ENCODE measurements at regions not wholly inside any gene's neighbourhood (a gene's known extent, or its start where the extent isn't known, plus 50 kb on each side); places are given as distances from the start of the nearest gene placed in this dataset.

- Histone ChIP-seq H3K9me3 (ENCODE audit: low read depth, low read length) (no peaks in the 10 kb centered on the region), H2AFZ (ENCODE audit: low read length) (no peak overlapping the region), H3K36me3 (ENCODE audit: insufficient read depth, low read length) (no peaks in the 10 kb centered on the region), H3K27me3 (ENCODE audit: insufficient read depth, low read length) (no peaks in the 10 kb centered on the region), H3K79me2 (ENCODE audit: insufficient read depth, low read length) (no peaks in the 10 kb centered on the region), H3K4me2 (ENCODE audit: insufficient read depth, low read length) (no peak overlapping the region), H3K27ac (ENCODE audit: low read depth, low read length) (no peak overlapping the region), H4K20me1 (ENCODE audit: insufficient read depth, low read length) (no peaks in the 10 kb centered on the region), H3K4me1 (ENCODE audit: insufficient read depth, low read length) (no peaks in the 10 kb centered on the region), H3K4me3 (ENCODE audit: insufficient read depth, low read length) (no peak overlapping the region)
- no peak for TF ChIP-seq CTCF (IDR thresholded peaks at IDR 0.05; ENCODE audit: extremely low read depth, low read depth, low read length)
- no peak for DNase-seq (ENCODE audit: insufficient read length, low spot score, missing footprints)
Observed at GRCh38 chr6:14968056-14968637, 277.7 kb upstream of the JARID2 start.

- Histone ChIP-seq H2AFZ (ENCODE audit: low read length) (no peak overlapping the region), H3K36me3 (ENCODE audit: insufficient read depth, low read length) (no peaks in the 10 kb centered on the region), H3K27ac (ENCODE audit: low read depth, low read length) (no peak overlapping the region), H3K4me1 (ENCODE audit: insufficient read depth, low read length) (no peaks in the 10 kb centered on the region), H4K20me1 (ENCODE audit: insufficient read depth, low read length) (no peaks in the 10 kb centered on the region), H3K27me3 (ENCODE audit: insufficient read depth, low read length) (no peaks in the 10 kb centered on the region), H3K79me2 (ENCODE audit: insufficient read depth, low read length) (no peaks in the 10 kb centered on the region), H3K9me3 (ENCODE audit: low read depth, low read length) (no peaks in the 10 kb centered on the region), H3K4me3 (ENCODE audit: insufficient read depth, low read length) (no peak overlapping the region), H3K4me2 (ENCODE audit: insufficient read depth, low read length) (no peak overlapping the region)
- TF ChIP-seq CTCF (IDR thresholded peaks at IDR 0.05; ENCODE audit: extremely low read depth, low read depth, low read length) = no peak
- DNase-seq (ENCODE audit: insufficient read length, low spot score, missing footprints) = no peak
Observed at GRCh38 chr6:14969126-14969525, 276.7 kb upstream of the JARID2 start.

GRCh38 chr6:14972379-14973067 lies 273.3 kb upstream of the JARID2 start:
- Histone ChIP-seq H3K4me3 (ENCODE audit: insufficient read depth, low read length) (no peak overlapping the region), H2AFZ (ENCODE audit: low read length) (no peak overlapping the region), H4K20me1 (ENCODE audit: insufficient read depth, low read length) (no peaks in the 10 kb centered on the region), H3K4me1 (ENCODE audit: insufficient read depth, low read length) (no peaks in the 10 kb centered on the region), H3K4me2 (ENCODE audit: insufficient read depth, low read length) (no peak overlapping the region), H3K9me3 (ENCODE audit: low read depth, low read length) (no peaks in the 10 kb centered on the region), H3K79me2 (ENCODE audit: insufficient read depth, low read length) (no peaks in the 10 kb centered on the region), H3K36me3 (ENCODE audit: insufficient read depth, low read length) (no peaks in the 10 kb centered on the region), H3K27me3 (ENCODE audit: insufficient read depth, low read length) (no peaks in the 10 kb centered on the region), H3K27ac (ENCODE audit: low read depth, low read length) (no peak overlapping the region)
- no peak for DNase-seq (ENCODE audit: insufficient read length, low spot score, missing footprints)
- TF ChIP-seq CTCF (IDR thresholded peaks at IDR 0.05; ENCODE audit: extremely low read depth, low read depth, low read length) = no peak

- no peak for DNase-seq (ENCODE audit: insufficient read length, low spot score, missing footprints)
- Histone ChIP-seq H2AFZ (ENCODE audit: low read length) (no peak overlapping the region), H3K27me3 (ENCODE audit: insufficient read depth, low read length) (no peaks in the 10 kb centered on the region), H3K27ac (ENCODE audit: low read depth, low read length) (no peak overlapping the region), H3K79me2 (ENCODE audit: insufficient read depth, low read length) (no peaks in the 10 kb centered on the region), H3K36me3 (ENCODE audit: insufficient read depth, low read length) (no peaks in the 10 kb centered on the region), H3K4me3 (ENCODE audit: insufficient read depth, low read length) (no peak overlapping the region), H3K4me2 (ENCODE audit: insufficient read depth, low read length) (no peak overlapping the region), H4K20me1 (ENCODE audit: insufficient read depth, low read length) (no peaks in the 10 kb centered on the region), H3K4me1 (ENCODE audit: insufficient read depth, low read length) (no peaks in the 10 kb centered on the region), H3K9me3 (ENCODE audit: low read depth, low read length) (no peaks in the 10 kb centered on the region)
- TF ChIP-seq CTCF (IDR thresholded peaks at IDR 0.05; ENCODE audit: extremely low read depth, low read depth, low read length) = no peak
Observed at GRCh38 chr6:14974372-14974771, 271.5 kb upstream of the JARID2 start.
